HUDEP-2 (cell line): ENCODE measurements at regions not wholly inside any gene's neighbourhood (a gene's known extent, or its start where the extent isn't known, plus 50 kb on each side); places are given as distances from the start of the nearest gene placed in this dataset.
A peak's percentile ranks its signal among the peaks of the same experiment; 100 is the strongest.

Experiments used
- DNase-seq, 76 experiments: peaks; one replicate each; lab custom pipeline; 2025; ENCODE audit not compliant: unreplicated experiment in 76 of 76; lab: John Stamatoyannopoulos, UW

- DNase-seq, result no peak
Measured at GRCh38 chr5:8600843-8601242, 731.9 kb downstream of the MTRR start.

GRCh38 chr5:8601831-8602354 is 732.9 kb downstream of the MTRR start:
- DNase-seq, result no peak

- DNase-seq, result no peak
Measured at GRCh38 chr5:8606231-8606630, 737.3 kb downstream of the MTRR start.

GRCh38 chr5:8611067-8611466 is 742.1 kb downstream of the MTRR start:
- DNase-seq, result no peak

- no peak for DNase-seq
Measured at GRCh38 chr5:8613078-8613685, 744.2 kb downstream of the MTRR start.

GRCh38 chr5:8615142-8615858 is 746.4 kb downstream of the MTRR start:
- DNase-seq, result no peak

GRCh38 chr5:8628521-8628920 is 759.6 kb downstream of the MTRR start:
- DNase-seq, result no peak

- DNase-seq, result no peak
Measured at GRCh38 chr5:8633259-8633658, 764.3 kb downstream of the MTRR start.

GRCh38 chr5:8633696-8634095 is 764.7 kb downstream of the MTRR start:
- no peak for DNase-seq

- DNase-seq, result no peak
Measured at GRCh38 chr5:8634219-8634618, 765.3 kb downstream of the MTRR start.

- no peak for DNase-seq
Measured at GRCh38 chr5:8641786-8642505, 773.0 kb downstream of the MTRR start.

- no peak for DNase-seq
Measured at GRCh38 chr5:8644377-8644776, 775.4 kb downstream of the MTRR start.

- no peak for DNase-seq
Measured at GRCh38 chr5:8647111-8647510, 778.2 kb downstream of the MTRR start.

- no peak for DNase-seq
Measured at GRCh38 chr5:8650186-8650585, 781.2 kb downstream of the MTRR start.

GRCh38 chr5:8660133-8660893 is 791.4 kb downstream of the MTRR start:
- no peak for DNase-seq

GRCh38 chr5:8663374-8663773 is 794.4 kb downstream of the MTRR start:
- no peak for DNase-seq

GRCh38 chr5:8675182-8675581 is 806.2 kb downstream of the MTRR start:
- no peak for DNase-seq

- no peak for DNase-seq
Measured at GRCh38 chr5:8676695-8677094, 807.7 kb downstream of the MTRR start.

- no peak for DNase-seq
Measured at GRCh38 chr5:8682381-8682780, 813.4 kb downstream of the MTRR start.

GRCh38 chr5:8683496-8683895 is 814.5 kb downstream of the MTRR start:
- DNase-seq, result peak in 1 of 76 experiments; percentile 2

- no peak for DNase-seq
Measured at GRCh38 chr5:8685704-8686103, 816.8 kb downstream of the MTRR start.
